ENCODE measurements at regions not wholly inside any gene's neighbourhood (a gene's known extent, or its start where the extent isn't known, plus 50 kb on each side); places are given as distances from the start of the nearest gene placed in this dataset.

GRCh38 chr11:134489728-134490127 lies 77.7 kb upstream of the B3GAT1 start:
- 53 to 61% methylated on average over 5 of the region's 5 CpGs for WGBS, 2 donors
- DNase-seq (no peak), ATAC-seq (no peak)
- TF ChIP-seq CTCF (IDR thresholded peaks at IDR 0.05) = no peak
- intact Hi-C loops (cut with DNase I) = no loop called here
- no peaks in the 10 kb centered on the region for H3K4me1 ChIP-seq
- no peak overlapping the region for H3K4me3 ChIP-seq
- H3K9me3 ChIP-seq = peaks cover 0 to 20% (median 0%) of the 10 kb centered on the region in 11 donors
- no peaks in the 10 kb centered on the region for H3K36me3 ChIP-seq
- H3K27ac ChIP-seq = no peak overlapping the region
- H3K27me3 ChIP-seq = peaks cover 0 to 38% (median 5%) of the 10 kb centered on the region in 7 donors

GRCh38 chr11:134488913-134489312 lies 76.9 kb upstream of the B3GAT1 start:
- Histone ChIP-seq H3K4me3 (no peak overlapping the region), H3K36me3 (no peaks in the 10 kb centered on the region), H3K27ac (no peak overlapping the region), H3K27me3 (peaks cover 0 to 44% (median 5%) of the 10 kb centered on the region in 7 donors), H3K4me1 (no peaks in the 10 kb centered on the region), H3K9me3 (peaks cover 0 to 12% (median 0%) of the 10 kb centered on the region in 11 donors)
- DNase-seq (no peak), ATAC-seq (no peak)
- TF ChIP-seq CTCF (IDR thresholded peaks at IDR 0.05) = no peak
- intact Hi-C loops (cut with DNase I) = no loop called here
- 72 to 79% methylated on average over 9 of the region's 9 CpGs for WGBS, 2 donors

GRCh38 chr11:134488512-134488911 lies 76.5 kb upstream of the B3GAT1 start:
- intact Hi-C loops (cut with DNase I) = no loop called here
- peaks cover 0 to 48% (median 5%) of the 10 kb centered on the region in 7 donors for H3K27me3 ChIP-seq
- WGBS, 2 donors = 55 to 69% methylated on average over 4 of the region's 4 CpGs

GRCh38 chr11:134487696-134488095 lies 75.7 kb upstream of the B3GAT1 start:
- H3K27me3 ChIP-seq = peaks cover 0 to 55% (median 8%) of the 10 kb centered on the region in 7 donors
- no peak for TF ChIP-seq CTCF (IDR thresholded peaks at IDR 0.05)
- 66 to 75% methylated on average over 3 of the region's 3 CpGs for WGBS, 2 donors
- no peaks in the 10 kb centered on the region for H3K36me3 ChIP-seq
- peaks cover 0 to 5% (median 0%) of the 10 kb centered on the region in 11 donors for H3K9me3 ChIP-seq
- ATAC-seq (no peak), DNase-seq (no peak)
- intact Hi-C loops (cut with DNase I) = no loop called here
- no peak overlapping the region for H3K4me3 ChIP-seq
- no peak overlapping the region for H3K27ac ChIP-seq
- no peaks in the 10 kb centered on the region for H3K4me1 ChIP-seq

More at GRCh38 chr11:134488512-134488911, 76.5 kb upstream of the B3GAT1 start:
- Histone ChIP-seq H3K36me3 (no peaks in the 10 kb centered on the region), H3K9me3 (peaks cover 0 to 10% (median 0%) of the 10 kb centered on the region in 11 donors), H3K4me3 (no peak overlapping the region), H3K4me1 (no peaks in the 10 kb centered on the region), H3K27ac (no peak overlapping the region)
- ATAC-seq = no peak
- no peak for TF ChIP-seq CTCF (IDR thresholded peaks at IDR 0.05)
- DNase-seq = no peak

All from heart right ventricle (tissue), 16 donors.